KBM-7 (cell line): ENCODE measurements at regions not wholly inside any gene's neighbourhood (a gene's known extent, or its start where the extent isn't known, plus 50 kb on each side); places are given as distances from the start of the nearest gene placed in this dataset.

Experiments
- DNase-seq: peaks from one replicate; pipeline ENCODE4 v3.0.0-alpha.2; 2015
- in situ Hi-C: fragments of 300-500 bp; cut with MboI; formaldehyde crosslinking; loops from 2 replicates; pipeline ENCODE4 v1.14.3; 2020; ENCODE audit warnings: low sequenced_read_pairs, low pct_unique_long_range_greater_than_20kb, mixed read lengths

GRCh38 chr14:87233806-87234384, 759.1 kb downstream of the GALC start:
- DNase-seq: no peak
- in situ Hi-C loops: no loop called here

GRCh38 chr14:87233266-87233665, 759.7 kb downstream of the GALC start:
- DNase-seq: no peak

GRCh38 chr14:87231336-87232026, 761.5 kb downstream of the GALC start:
- no peak for DNase-seq
- in situ Hi-C loops: no loop called here

More at GRCh38 chr14:87233266-87233665, 759.7 kb downstream of the GALC start:
- in situ Hi-C loops: no loop called here

- no peak for DNase-seq
- in situ Hi-C loops: no loop called here
Measured at GRCh38 chr14:87230726-87231125, 762.3 kb downstream of the GALC start.

GRCh38 chr14:87229131-87229530, 763.9 kb downstream of the GALC start:
- in situ Hi-C loops: no loop called here
- DNase-seq: no peak

GRCh38 chr14:87217023-87217422, 776.0 kb downstream of the GALC start:
- in situ Hi-C loops: no loop called here
- no peak for DNase-seq

- DNase-seq: no peak
- in situ Hi-C loops: no loop called here
Measured at GRCh38 chr14:87214558-87214957, 778.4 kb downstream of the GALC start.

- no peak for DNase-seq
- in situ Hi-C loops: no loop called here
Measured at GRCh38 chr14:87207756-87208155, 785.2 kb downstream of the GALC start.

- in situ Hi-C loops: no loop called here
- no peak for DNase-seq
Measured at GRCh38 chr14:87205811-87206210, 787.2 kb downstream of the GALC start.

GRCh38 chr14:87203346-87203745, 789.6 kb downstream of the GALC start:
- no peak for DNase-seq
- in situ Hi-C loops: no loop called here

GRCh38 chr14:87199381-87199780, 793.6 kb downstream of the GALC start:
- in situ Hi-C loops: no loop called here
- no peak for DNase-seq

GRCh38 chr14:87196436-87196835, 796.5 kb downstream of the GALC start:
- no peak for DNase-seq
- in situ Hi-C loops: no loop called here

GRCh38 chr14:87187786-87188185, 805.2 kb downstream of the GALC start:
- in situ Hi-C loops: no loop called here

GRCh38 chr14:87186737-87187136, 806.2 kb downstream of the GALC start:
- DNase-seq: no peak

More at GRCh38 chr14:87187786-87188185, 805.2 kb downstream of the GALC start:
- DNase-seq: no peak

GRCh38 chr14:87185961-87186560, 806.9 kb downstream of the GALC start:
- in situ Hi-C loops: no loop called here
- DNase-seq: no peak

More at GRCh38 chr14:87186737-87187136, 806.2 kb downstream of the GALC start:
- in situ Hi-C loops: no loop called here

- DNase-seq: no peak
- in situ Hi-C loops: no loop called here
Measured at GRCh38 chr14:87184180-87184579, 808.8 kb downstream of the GALC start.

- in situ Hi-C loops: no loop called here
- no peak for DNase-seq
Measured at GRCh38 chr14:87181288-87181687, 811.7 kb downstream of the GALC start.

GRCh38 chr14:87179936-87180335, 813.0 kb downstream of the GALC start:
- DNase-seq: no peak
- in situ Hi-C loops: no loop called here

GRCh38 chr14:87178277-87178676, 814.7 kb downstream of the GALC start:
- in situ Hi-C loops: no loop called here

GRCh38 chr14:87175175-87175574, 817.8 kb downstream of the GALC start:
- in situ Hi-C loops: no loop called here
- DNase-seq: no peak

More at GRCh38 chr14:87178277-87178676, 814.7 kb downstream of the GALC start:
- DNase-seq: no peak
